SK-N-DZ (cell line): ENCODE measurements at regions not wholly inside any gene's neighbourhood (a gene's known extent, or its start where the extent isn't known, plus 50 kb on each side); places are given as distances from the start of the nearest gene placed in this dataset.

ENCODE experiments used
- DNase-seq: peaks from one replicate; pipeline ENCODE4 v3.0.0-alpha.2; 2015; ENCODE audit warnings: low spot score

DNA sequence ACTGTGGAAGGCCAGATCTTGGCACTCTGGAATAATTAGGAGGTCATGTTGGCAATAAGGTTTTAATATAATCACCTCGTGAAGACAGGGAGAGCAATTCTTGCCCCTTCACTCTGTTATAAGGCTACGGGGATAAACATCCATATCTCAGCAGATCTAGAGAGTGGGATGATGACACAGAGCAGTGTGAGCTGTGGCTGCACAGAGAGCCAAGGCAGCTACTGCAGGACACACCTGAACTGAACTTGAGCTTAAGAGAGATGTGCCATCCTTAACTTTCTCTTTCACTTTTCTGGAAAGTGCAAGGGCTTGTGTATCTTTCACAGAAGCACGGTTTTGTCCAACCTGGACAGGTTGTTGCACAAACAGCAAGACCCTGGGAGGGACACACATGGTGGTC lies 174.7 kb downstream of the GATA3 start:
- DNase-seq: peak; percentile 55

GRCh38 chr10:8230902-8231301 lies 176.4 kb downstream of the GATA3 start:
- DNase-seq: no peak

DNA sequence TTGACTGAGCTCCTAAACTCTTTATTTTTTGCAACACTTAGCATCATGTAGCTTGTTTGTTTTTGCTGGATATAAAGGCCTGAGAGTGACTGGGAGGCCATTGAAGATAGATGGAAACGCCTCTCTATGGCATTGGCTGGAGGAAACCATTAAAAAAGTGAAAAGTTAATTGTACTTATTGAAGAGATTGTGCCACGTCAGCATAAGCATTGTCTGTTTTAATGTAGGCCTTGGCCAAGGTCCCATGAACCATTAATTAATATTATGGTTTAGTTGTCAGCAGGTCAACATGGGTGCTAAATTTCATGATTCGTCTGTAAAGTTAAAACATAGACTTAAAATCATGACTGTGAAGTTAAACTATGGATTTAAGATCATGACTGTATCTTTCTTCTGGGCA lies 178.6 kb downstream of the GATA3 start:
- no peak for DNase-seq

DNA sequence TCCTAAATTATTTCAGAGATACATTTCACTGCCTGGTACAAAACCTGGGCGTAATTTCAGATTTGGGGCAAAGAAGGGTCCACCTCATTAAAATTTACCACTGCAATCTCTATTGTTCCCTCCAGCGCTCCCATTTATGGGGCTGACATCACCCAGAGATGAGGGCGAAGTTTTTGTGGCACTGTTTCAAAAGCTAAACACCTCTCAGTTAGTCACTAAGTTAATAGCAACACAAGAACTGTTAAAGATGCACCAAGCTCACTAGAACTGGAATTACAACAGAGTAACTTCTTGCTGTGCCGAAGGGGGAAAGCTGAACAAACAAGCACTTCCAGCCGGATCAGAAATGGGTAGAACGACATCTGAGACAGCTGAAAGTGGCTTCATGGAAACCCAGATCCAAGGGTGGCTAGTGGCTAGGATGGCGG lies 179.4 kb downstream of the GATA3 start:
- DNase-seq: no peak

DNA sequence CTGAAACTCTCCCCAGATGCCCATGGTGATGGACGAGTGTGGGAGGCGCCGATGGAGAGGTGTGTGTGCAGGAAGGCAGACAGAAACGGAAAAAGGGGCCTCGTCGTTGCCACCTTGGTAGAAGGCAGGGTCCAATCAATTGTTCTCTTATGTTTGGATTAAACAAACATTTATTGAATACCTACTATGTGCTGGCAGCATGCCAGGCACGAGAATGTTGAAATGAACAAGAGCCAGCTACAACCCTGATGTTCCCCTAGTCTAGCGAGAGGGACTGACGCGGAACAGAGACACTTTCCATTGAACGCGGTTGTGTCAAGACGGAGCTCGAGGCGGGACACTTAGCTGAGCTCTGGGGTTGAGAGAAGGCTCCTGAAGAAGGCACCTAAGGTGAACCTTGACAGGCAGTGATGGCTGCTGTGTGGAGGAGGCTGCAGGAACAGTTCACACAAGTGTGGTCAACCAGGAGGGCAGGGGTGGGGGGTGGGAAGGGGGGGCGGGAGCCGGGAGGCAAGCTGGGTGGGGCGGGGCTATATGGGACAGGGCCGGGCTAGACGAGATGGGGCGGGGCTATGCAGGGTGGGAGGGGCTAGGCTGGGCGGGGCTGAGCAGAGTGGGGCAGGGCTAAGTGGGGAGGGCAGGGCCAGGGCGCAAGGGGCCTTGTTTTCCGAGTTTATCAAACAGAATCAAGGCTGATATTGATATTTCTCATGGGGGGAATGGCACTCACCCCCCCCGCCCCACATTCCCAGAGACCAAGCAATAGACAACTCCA lies 181.0 kb downstream of the GATA3 start:
- DNase-seq: no peak

- DNase-seq: no peak
These were observed 184.5 kb downstream of the GATA3 start for GRCh38 chr10:8238986-8239385.

- peak; percentile 65 for DNase-seq
These were observed 186.4 kb downstream of the GATA3 start for GRCh38 chr10:8240861-8241260.

DNA sequence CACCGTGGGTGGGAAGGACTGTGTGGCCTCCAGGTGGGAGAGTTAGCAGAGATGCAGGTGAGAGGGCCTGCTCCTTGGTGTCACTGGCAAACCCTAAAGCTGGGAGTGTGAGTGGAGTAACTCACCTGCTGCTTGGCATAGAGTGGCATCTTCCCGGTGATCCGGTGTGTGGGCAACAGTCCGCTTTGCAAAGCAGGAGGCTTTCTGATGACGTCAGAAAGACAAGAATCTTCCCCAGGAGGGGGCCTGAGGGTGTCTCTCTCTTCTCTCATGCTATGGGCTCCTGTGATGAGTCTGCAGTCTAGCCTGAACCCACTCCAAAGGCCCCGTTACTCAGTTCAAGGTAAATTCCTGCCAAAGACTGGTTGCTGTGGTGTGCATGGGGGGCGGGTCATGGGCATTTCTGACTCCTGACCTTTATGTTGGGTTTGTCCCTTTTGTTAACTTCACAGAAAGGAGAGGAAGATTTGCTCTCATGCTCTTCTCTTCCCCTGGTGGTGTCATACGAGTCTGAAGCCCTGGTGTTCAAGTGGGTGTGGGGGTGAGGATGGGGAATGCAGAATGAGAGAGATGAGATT lies 187.9 kb downstream of the GATA3 start:
- DNase-seq: no peak

DNA sequence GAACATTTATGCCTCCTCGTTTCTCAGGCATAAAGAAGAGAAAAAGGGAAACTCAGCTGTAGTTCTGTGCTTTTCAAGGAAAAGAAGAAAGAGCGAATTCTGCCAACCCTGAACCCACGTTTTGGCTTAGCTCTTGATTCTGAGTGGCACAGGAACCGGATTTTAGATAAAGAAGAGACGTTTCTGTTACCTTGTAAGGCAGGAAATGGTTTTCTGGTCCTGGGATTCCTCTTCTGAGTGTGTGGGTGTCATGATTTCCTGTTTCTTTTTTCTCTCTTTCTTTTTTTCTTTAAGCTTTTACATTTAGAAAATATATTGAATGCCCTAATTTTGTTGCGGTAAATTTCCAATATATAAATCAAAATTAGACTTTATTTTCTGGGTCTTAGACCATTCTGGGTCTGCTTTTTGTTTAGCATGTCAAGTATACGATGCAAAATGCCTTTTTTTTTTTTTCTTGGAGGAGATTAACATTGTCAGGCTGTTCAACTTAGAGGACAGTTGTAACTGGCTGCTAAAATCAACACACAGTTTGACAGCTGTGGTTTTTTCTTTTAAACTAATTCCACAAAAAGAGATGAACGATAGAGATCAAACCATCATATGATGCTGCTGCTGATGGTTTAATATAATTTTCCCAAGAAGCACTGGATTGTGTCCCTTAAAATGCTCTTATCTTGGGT lies 190.8 kb downstream of the GATA3 start:
- peak; percentile 100 for DNase-seq

DNA sequence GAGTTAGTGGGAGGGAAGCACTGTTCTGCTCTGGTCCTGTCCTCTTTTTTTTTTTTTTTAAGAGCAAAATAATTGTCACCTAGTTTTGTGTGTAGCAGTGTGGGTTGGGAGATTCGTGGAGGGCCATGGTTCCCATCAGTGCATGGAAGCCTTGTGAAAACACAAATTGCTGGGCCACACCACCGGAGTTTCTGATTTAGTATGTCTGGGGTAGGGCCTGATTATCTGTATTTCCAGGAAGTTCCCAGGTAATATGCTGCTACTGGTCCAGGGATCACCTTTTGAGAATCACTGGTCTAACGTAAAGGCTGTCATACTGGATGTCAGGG lies 191.3 kb downstream of the GATA3 start:
- no peak for DNase-seq

- DNase-seq: peak; percentile 52
These were observed 192.1 kb downstream of the GATA3 start for GRCh38 chr10:8246548-8246947.

DNA sequence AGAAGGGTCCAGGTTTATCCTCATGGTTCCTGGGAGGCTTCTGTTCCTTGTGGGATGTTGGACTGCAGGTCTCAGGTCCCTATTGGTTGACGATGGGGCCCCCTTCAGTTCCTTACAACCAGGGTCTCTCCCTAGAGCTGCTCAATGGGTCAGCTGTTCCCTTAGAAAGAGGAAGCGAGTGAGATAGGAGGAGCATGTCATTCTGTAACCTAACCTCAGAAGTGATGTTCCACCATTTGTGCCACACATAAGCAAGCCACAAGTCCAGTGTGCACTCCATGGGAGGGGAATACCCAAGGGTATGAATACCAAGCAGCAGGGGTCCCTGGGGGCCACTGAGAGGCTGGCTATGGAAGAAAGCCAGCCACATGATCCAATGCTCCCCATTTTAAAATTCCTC lies 192.7 kb downstream of the GATA3 start:
- no peak for DNase-seq

DNA sequence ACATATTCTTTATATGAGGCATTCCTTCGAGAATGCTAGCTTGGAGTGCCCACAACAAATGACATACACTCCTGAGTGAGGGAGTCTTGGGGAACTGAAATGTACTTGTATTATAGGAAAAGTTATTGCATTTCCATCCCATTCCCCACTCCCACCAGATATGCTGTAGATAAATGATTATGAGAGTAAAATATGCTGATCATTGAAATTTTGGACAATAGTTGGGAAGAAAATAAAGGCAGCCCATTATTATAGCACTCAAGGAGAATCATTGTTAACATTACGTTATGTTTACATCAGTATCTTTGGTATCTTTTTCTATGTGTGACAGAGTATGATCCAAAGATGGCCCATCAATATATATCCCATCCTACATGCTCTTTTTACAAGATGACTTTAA lies 194.4 kb downstream of the GATA3 start:
- no peak for DNase-seq

DNA sequence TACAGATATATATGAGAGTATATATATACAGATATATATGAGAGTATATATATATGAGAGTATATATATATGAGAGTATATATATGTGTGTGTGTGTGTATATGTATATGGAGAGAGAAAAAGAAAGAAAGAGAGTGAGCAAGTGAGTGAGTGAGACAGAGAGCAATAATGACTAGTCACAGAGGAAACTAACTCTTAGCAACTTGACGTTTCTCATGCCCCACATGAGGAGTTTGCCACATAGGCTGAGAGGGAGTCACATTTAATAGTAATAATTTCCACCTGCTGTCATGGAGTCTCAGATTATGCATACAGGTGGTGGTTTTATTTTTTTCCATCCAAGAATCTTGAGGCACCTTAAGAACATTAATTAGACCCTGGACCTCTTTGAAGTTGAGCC lies 199.9 kb downstream of the GATA3 start:
- DNase-seq: no peak

GRCh38 chr10:8255301-8255700 lies 200.8 kb downstream of the GATA3 start:
- DNase-seq: no peak

DNA sequence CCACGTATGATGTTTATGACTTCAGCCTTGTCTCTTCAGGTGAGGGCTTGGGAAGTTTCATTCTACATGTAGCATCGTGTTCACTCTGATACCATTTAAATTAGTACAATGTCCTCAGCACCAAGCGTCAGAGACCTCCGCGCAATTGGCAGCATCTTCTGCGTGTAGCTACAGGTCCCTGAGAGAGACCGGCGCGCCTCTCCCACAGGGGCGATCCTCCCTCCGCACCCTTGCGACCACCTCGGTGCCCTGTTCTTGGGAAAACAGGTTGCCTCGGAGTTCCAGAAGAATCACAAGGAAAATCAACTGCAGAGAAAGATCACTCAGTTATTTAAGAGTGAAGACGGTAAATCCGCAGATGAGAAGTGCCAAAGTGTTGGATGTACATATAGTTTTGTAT lies 206.2 kb downstream of the GATA3 start:
- DNase-seq: no peak

DNA sequence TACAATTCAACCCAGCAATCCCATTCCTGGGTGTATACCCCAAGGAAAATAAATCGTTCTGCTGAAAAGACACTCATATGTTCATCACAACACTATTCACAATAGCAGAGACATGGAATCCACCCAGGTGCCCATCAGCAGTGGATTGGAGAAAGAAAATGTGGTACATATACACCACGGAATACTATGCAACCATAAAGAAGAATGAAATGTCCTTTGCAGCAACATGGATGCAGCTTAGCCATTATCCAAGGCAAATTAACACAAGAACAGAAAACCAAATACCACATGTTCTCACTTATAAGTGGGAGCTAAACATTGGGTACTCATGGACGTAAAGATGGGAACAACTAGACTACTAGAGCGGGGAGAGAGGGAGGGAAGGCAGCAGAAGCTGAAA lies 207.8 kb downstream of the GATA3 start:
- no peak for DNase-seq

DNA sequence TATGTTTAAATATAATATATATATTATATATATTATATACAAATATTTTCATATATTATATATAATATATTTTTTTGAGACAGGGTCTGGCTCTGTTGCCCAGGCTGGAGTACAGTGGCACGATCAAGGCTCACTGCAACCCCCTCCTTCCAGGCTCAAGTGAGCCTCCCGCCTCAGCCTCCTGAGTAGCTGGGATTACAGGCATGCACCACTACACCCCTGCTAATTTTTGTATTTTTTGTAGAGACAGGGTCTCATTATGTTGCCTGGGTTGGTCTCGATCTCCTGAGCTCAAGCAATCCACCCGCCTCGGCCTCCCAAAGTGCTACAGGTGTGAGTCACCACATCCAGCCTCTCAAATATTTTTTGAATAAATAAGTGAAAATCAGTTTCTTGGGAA lies 215.5 kb downstream of the GATA3 start:
- DNase-seq: no peak

DNA sequence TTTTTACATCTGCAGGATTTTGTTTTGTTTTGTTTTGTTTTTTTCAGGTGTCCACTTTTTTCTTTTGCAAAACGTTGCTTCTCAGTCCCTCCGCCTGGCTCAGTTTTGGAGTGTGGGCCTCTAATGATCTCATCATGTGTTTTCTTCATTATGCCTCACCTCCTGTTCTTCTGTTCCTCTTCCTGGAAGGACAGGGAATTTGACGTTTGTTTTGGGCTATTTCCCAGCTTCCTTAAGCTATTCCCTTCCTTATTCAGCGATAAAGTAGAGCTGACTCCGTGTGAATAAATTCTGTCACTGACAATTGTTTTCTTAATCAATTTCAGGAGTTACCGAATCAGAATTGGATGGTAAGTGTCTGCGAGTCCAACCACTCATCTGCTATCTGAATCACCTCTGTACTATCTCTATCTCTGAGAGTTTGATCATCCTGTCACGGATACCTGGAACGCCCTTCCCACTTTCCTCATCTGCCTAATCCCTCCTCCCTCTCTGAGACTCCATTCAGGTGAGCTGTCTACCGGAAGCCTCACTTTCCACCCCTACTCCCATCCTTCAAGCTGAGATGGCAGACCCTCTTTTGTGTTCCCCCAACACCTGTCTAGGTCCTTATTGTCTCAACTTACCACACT lies 218.4 kb downstream of the GATA3 start:
- no peak for DNase-seq

DNA sequence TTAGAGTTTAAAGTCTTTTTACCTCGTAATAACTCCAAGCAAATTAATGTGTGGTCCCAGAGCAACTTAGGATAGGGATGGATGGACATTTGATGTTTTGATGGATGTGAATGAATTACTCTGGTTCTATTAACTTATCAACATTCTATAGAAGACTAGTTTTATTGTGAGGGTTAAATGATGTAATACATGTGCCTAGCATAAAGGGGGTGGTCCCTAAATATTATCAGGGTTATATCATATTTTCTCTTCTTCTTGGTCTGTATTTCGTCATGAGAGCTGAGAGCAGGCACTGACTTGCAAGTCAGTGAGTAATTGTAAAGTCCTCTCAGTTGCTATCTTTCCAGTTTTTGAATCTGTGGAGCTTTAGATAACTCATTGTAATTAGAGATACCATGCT lies 219.3 kb downstream of the GATA3 start:
- DNase-seq: peak; percentile 44

GRCh38 chr10:8275911-8276310 lies 221.4 kb downstream of the GATA3 start:
- peak; percentile 72 for DNase-seq

DNA sequence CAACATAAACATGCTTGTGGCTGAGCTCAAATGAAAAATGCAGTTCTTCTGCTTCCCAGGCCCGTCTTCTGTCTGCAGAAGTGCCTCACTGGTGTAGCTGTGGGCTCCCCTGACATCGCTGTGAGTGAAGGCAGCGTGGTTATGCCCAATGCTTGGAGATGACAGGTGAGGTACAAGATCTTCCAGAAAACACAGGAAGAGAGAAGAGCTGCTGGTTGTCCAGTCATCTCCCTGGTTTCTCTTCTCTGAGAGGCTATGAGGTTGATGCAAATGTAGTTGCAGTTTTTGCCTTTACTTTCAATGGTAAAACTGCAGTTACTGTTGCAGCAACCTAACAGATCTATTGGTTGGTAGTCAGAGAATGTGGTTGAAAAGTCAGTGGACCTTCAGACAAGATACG lies 223.6 kb downstream of the GATA3 start:
- DNase-seq: no peak

GRCh38 chr10:8279598-8279997 lies 225.1 kb downstream of the GATA3 start:
- DNase-seq: no peak
